GM10248 (cell line): ENCODE measurements at regions not wholly inside any gene's neighbourhood (a gene's known extent, or its start where the extent isn't known, plus 50 kb on each side); places are given as distances from the start of the nearest gene placed in this dataset.

ENCODE experiments used
- CTCF ChIA-PET: fragments of 300-600 bp; sonication (Branson Sonifier 250); formaldehyde crosslinking; extraction: SDS; loops from one replicate; lab custom pipeline; 2021; ENCODE audit warnings: antibody characterized with exemption; lab: Yijun Ruan, JAX
- POLR2A ChIA-PET: fragments of 350-650 bp; sonication (Branson Sonifier 250); formaldehyde crosslinking; extraction: SDS; loops from one replicate; lab custom pipeline; 2020; ENCODE audit warnings: antibody characterized with exemption; lab: Yijun Ruan, JAX
- DNase-seq: peaks from one replicate; pipeline ENCODE4 v3.0.0; 2012; ENCODE audit errors: extremely low spot score
- TF ChIP-seq, protein P1 (sequence below): IDR thresholded peaks from 2 replicates; pipeline ENCODE4 v1.5.1; 2012; ENCODE audit warnings: mild to moderate bottlenecking, low read depth; ENCODE audit errors: extremely low read depth, missing control alignments, control extremely low read depth

DNA sequence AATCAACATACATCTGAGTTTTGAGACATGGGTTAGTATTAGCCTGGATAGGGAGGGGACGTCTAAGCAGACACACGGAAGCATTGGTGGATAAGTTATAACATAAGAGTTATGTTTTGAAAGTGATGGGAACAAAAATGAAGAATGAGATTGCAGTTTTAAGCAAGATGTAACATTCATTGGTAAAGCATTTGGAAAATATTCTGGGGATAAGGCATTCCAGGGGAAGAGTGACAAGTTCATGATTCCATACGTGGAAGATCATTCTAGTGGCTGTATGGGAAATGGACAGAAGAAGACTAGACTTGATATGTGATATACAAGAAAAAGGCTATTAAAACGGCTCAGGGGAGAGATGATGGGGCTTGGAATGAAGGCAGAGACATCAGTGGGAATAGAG lies 632.9 kb downstream of the CDH8 start:
- ChIA-PET CTCF (no interaction called here), POLR2A (no interaction called here)
- TF ChIP-seq, protein P1, sequence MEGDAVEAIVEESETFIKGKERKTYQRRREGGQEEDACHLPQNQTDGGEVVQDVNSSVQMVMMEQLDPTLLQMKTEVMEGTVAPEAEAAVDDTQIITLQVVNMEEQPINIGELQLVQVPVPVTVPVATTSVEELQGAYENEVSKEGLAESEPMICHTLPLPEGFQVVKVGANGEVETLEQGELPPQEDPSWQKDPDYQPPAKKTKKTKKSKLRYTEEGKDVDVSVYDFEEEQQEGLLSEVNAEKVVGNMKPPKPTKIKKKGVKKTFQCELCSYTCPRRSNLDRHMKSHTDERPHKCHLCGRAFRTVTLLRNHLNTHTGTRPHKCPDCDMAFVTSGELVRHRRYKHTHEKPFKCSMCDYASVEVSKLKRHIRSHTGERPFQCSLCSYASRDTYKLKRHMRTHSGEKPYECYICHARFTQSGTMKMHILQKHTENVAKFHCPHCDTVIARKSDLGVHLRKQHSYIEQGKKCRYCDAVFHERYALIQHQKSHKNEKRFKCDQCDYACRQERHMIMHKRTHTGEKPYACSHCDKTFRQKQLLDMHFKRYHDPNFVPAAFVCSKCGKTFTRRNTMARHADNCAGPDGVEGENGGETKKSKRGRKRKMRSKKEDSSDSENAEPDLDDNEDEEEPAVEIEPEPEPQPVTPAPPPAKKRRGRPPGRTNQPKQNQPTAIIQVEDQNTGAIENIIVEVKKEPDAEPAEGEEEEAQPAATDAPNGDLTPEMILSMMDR: no peak
- no peak for DNase-seq

DNA sequence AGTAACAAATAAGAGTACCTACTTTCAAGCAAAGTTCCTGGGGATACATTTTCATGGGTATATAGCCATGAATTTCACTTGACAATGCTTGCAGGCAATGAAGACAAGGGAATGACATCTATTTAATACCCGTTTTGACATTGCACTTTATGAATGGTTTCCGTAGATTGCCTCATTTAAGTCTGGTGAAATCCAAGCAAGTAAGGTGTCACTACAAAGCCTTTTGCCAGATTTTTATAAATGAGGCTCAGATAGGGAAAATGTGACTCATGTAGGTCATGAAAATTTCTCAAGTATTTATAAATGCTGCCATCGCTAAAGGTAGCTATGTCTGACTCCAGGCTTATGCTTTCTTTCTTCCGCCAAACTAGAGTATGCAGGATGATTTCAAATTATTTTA lies 644.3 kb downstream of the CDH8 start:
- ChIA-PET POLR2A (no interaction called here), CTCF (no interaction called here)
- TF ChIP-seq, protein P1: no peak
- no peak for DNase-seq

DNA sequence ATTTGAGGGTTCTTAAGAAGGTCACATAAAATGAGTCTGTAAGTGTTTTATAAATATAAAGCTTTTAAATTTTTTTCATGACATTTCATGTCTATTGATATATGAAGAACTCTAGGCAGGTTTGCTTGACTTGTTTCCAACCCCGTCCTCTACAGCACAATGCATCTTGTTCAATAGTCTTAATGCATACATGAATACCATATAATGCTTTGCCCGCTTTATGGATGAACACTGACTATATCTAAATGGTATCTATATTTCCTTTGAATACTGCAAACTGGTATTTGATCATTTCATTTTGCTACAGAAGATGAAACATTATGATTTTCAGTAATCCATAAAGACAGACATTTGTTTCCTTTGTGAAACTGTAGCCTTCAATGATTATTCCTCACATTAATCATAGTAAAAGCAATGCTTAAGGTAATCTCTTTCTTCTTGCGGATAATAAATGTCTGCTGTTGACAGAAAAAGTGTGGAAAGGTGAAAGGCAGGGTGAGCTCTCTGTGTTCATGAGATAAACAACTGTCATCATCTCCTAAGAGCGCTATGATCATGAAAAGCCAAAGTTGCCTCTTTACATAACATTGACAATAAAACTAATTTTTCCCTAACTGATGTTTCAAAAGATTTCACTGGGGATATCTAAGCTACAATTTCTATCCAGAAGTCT lies 645.1 kb downstream of the CDH8 start:
- CTCF ChIA-PET: no interaction called here
- POLR2A ChIA-PET: no interaction called here
- no peak for DNase-seq
- TF ChIP-seq, protein P1: no peak

DNA sequence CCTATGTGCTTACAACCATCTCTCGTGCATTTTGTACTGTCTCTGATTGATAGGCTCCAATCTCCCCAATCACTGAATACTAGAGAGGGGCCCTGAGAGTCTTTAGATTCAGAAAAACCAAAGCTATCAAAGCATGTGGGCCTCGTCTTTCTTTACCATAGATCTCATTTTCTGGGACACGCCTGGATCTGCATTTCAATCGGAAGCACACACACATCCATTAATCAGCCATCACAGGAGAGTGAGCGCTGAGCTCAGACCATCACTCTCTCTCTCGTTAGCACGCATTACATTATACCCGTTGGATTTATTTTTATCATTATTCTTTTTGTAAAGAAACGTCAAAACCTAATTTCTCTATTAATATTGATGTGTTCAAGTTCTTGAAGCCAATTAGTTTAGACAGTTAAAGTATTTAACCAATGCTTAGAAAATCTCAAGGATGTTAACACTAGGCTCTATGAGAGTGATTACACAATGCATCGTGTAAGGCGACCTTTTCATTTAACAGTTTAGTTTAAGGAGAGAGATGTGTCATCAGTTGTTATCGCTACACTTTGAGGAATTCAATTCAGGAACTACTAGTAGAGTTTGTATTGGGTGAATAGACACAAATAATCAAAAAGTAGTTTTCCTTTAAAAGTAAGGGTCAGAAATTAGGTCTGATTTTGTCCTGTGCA lies 650.7 kb downstream of the CDH8 start:
- ChIA-PET POLR2A (no interaction called here), CTCF (no interaction called here)
- no peak for DNase-seq
- TF ChIP-seq, protein P1: no peak

DNA sequence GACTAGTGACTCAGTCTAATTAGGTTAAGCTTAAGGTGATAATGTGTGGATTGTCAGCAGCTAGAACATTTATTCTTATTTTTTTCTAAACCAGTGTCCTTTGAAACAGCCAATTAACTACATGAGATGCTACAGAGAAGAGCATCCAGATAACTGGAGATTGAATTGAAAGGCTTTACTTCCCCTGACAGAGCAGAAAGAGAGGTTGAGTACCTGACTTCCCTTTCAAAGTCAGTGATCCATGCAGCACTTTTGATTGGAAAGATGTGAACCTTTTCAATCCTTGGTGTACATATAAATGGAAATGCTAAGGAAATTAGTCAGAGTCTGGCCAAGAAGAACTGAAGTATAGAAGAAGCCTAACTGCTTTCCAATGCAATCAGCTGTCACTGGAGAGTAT lies 653.8 kb downstream of the CDH8 start:
- POLR2A ChIA-PET: no interaction called here
- CTCF ChIA-PET: no interaction called here
- no peak for DNase-seq
- TF ChIP-seq, protein P1: no peak

DNA sequence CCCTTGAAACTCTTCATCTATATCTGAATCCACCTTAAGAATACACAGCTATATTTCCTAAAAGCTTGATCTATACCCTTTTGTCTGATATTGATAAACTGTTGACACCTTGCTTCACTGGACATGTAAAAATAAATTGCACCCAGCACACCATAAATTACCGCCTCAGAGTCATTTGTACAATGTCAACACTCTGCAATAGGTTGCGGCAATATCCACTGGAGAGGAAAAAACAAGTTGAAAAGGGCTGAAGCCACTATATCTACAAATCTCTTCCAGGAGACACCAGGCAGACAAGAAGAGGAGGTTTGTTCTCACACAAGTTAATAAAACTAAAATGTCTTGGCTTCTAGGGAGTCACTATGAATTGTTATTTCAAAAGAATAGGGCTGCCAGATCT lies 656.9 kb downstream of the CDH8 start:
- CTCF ChIA-PET: interaction anchor here (0.8 kb wide), 1 partner anchor 17 kb away, joined by 3 read pairs; no protein-coding TSS in a partner anchor
- POLR2A ChIA-PET: no interaction called here
- DNase-seq: no peak
- TF ChIP-seq, protein P1: no peak
